Omental fat pad (tissue), 3 donors: ENCODE measurements at regions not wholly inside any gene's neighbourhood (a gene's known extent, or its start where the extent isn't known, plus 50 kb on each side); places are given as distances from the start of the nearest gene placed in this dataset.

Source experiments
- ATAC-seq: fragments of 150-250 bp; one replicate; pipeline ENCODE4 v1.9.1; 2016; ENCODE audit warnings: mild to moderate bottlenecking, moderate library complexity; ENCODE audit not compliant: low FRiP score
- DNase-seq: peaks from one replicate; pipeline ENCODE4 v3.0.0-alpha.2; 2019; ENCODE audit warnings: low spot score
- CTCF ChIP-seq, 3 donors: fragments of 450-650 bp; IDR thresholded peaks; one replicate each; pipeline ENCODE4 v1.5.1; 2016 to 2017; ENCODE audit warnings: antibody characterized with exemption in 3 of 3, mild to moderate bottlenecking in 3 of 3, moderate library complexity in 2 of 3

GRCh38 chr5:82497242-82497641 is 219.1 kb upstream of the RPS23 start:
- ATAC-seq (no peak), DNase-seq (no peak)
- no peak for TF ChIP-seq CTCF (IDR thresholded peaks at IDR 0.05)

GRCh38 chr5:82494942-82495341 is 216.8 kb upstream of the RPS23 start:
- ATAC-seq, result no peak
- no peak for DNase-seq
- no peak for TF ChIP-seq CTCF (IDR thresholded peaks at IDR 0.05)

GRCh38 chr5:82493221-82493620 is 215.1 kb upstream of the RPS23 start:
- TF ChIP-seq CTCF (IDR thresholded peaks at IDR 0.05), result no peak
- ATAC-seq, result no peak
- no peak for DNase-seq

GRCh38 chr5:82491397-82491796 is 213.2 kb upstream of the RPS23 start:
- no peak for DNase-seq
- ATAC-seq, result no peak
- TF ChIP-seq CTCF (IDR thresholded peaks at IDR 0.05), result no peak

- no peak for TF ChIP-seq CTCF (IDR thresholded peaks at IDR 0.05)
- ATAC-seq, result no peak
- no peak for DNase-seq
Observed at GRCh38 chr5:82489683-82490082, 211.5 kb upstream of the RPS23 start.

GRCh38 chr5:82487131-82487530 is 209.0 kb upstream of the RPS23 start:
- DNase-seq, result no peak
- no peak for ATAC-seq
- no peak for TF ChIP-seq CTCF (IDR thresholded peaks at IDR 0.05)

- TF ChIP-seq CTCF (IDR thresholded peaks at IDR 0.05), result no peak
- ATAC-seq (no peak), DNase-seq (no peak)
Observed at GRCh38 chr5:82480331-82480730, 202.2 kb upstream of the RPS23 start.
